Stimulated activated effector memory CD8-positive, alpha-beta T cell treated with anti-CD3 and anti-CD28 coated beads, Interleukin-12 subunit alpha, Interleukin-12 subunit beta, amount 100 ng/mL, for 72 hours (primary cell): ENCODE measurements at regions not wholly inside any gene's neighbourhood (a gene's known extent, or its start where the extent isn't known, plus 50 kb on each side); places are given as distances from the start of the nearest gene placed in this dataset.

ENCODE experiments used
- ATAC-seq: fragments of 150-1000 bp; cut with Tn5 transposase; 2 replicates; pipeline ENCODE4 v1.10.0; 2021
- DNase-seq, 2 donors: peaks; one replicate each; pipeline ENCODE4 v3.0.0; 2021 to 2022; ENCODE audit warnings: low spot score in 2 of 2
- H3K27ac Mint-ChIP-seq: one replicate; pipeline ENCODE4 v1.8.0; 2022; ENCODE audit warnings: mild to moderate bottlenecking, mixed read lengths
- H3K36me3 Mint-ChIP-seq: one replicate; pipeline ENCODE4 v1.8.0; 2022; ENCODE audit warnings: mild to moderate bottlenecking, mixed read lengths
- H3K4me1 Mint-ChIP-seq: one replicate; pipeline ENCODE4 v1.8.0; 2022; ENCODE audit warnings: mixed read lengths
- H3K4me3 Mint-ChIP-seq: one replicate; pipeline ENCODE4 v1.8.0; 2022; ENCODE audit warnings: mild to moderate bottlenecking, mixed read lengths
- H3K9me3 Mint-ChIP-seq: one replicate; pipeline ENCODE4 v1.8.0; 2022; ENCODE audit warnings: mixed read lengths

- ATAC-seq = no peak
- Mint-ChIP-seq H3K4me3 (no peak overlapping the region), H3K4me1 (no peaks in the 10 kb centered on the region), H3K36me3 (no peaks in the 10 kb centered on the region), H3K9me3 (no peaks in the 10 kb centered on the region), H3K27ac (no peak overlapping the region)
- DNase-seq = no peak
Observed at GRCh38 chr3:68290333-68290732, 635.9 kb upstream of the SUCLG2 start.

GRCh38 chr3:68288085-68288484, 633.7 kb upstream of the SUCLG2 start:
- Mint-ChIP-seq H3K27ac (no peak overlapping the region), H3K4me1 (no peaks in the 10 kb centered on the region)
- no peak for ATAC-seq

GRCh38 chr3:68287101-68287500, 632.7 kb upstream of the SUCLG2 start:
- Mint-ChIP-seq H3K4me1 (no peaks in the 10 kb centered on the region), H3K27ac (no peak overlapping the region), H3K36me3 (no peaks in the 10 kb centered on the region), H3K9me3 (no peaks in the 10 kb centered on the region), H3K4me3 (no peak overlapping the region)
- ATAC-seq = no peak
- DNase-seq = no peak

More at GRCh38 chr3:68288085-68288484, 633.7 kb upstream of the SUCLG2 start:
- no peaks in the 10 kb centered on the region for H3K36me3 Mint-ChIP-seq
- H3K9me3 Mint-ChIP-seq = no peaks in the 10 kb centered on the region
- DNase-seq = no peak
- no peak overlapping the region for H3K4me3 Mint-ChIP-seq

- DNase-seq (no peak), ATAC-seq (no peak)
- Mint-ChIP-seq H3K36me3 (no peaks in the 10 kb centered on the region), H3K4me3 (no peak overlapping the region), H3K4me1 (no peaks in the 10 kb centered on the region), H3K27ac (no peak overlapping the region), H3K9me3 (no peaks in the 10 kb centered on the region)
Observed at GRCh38 chr3:68274286-68274685, 619.9 kb upstream of the SUCLG2 start.

GRCh38 chr3:68271145-68271544, 616.7 kb upstream of the SUCLG2 start:
- H3K27ac Mint-ChIP-seq = no peak overlapping the region

GRCh38 chr3:68256635-68257223, 602.3 kb upstream of the SUCLG2 start:
- no peaks in the 10 kb centered on the region for H3K4me1 Mint-ChIP-seq
- no peak overlapping the region for H3K27ac Mint-ChIP-seq
- no peak for DNase-seq
- no peaks in the 10 kb centered on the region for H3K36me3 Mint-ChIP-seq
- no peak for ATAC-seq
- no peaks in the 10 kb centered on the region for H3K9me3 Mint-ChIP-seq
- H3K4me3 Mint-ChIP-seq = no peak overlapping the region

More at GRCh38 chr3:68271145-68271544, 616.7 kb upstream of the SUCLG2 start:
- ATAC-seq = no peak
- Mint-ChIP-seq H3K36me3 (no peaks in the 10 kb centered on the region), H3K4me1 (no peaks in the 10 kb centered on the region), H3K9me3 (no peaks in the 10 kb centered on the region), H3K4me3 (no peak overlapping the region)
- no peak for DNase-seq

GRCh38 chr3:68249265-68249664, 594.9 kb upstream of the SUCLG2 start:
- ATAC-seq (peak; percentile 96), DNase-seq (peak in 1 of 2 donors; percentile 47)
- H3K9me3 Mint-ChIP-seq = peaks cover 3% of the 10 kb centered on the region
- no peak overlapping the region for H3K27ac Mint-ChIP-seq
- H3K4me1 Mint-ChIP-seq = peaks cover 8% of the 10 kb centered on the region
- H3K4me3 Mint-ChIP-seq = no peak overlapping the region
- H3K36me3 Mint-ChIP-seq = no peaks in the 10 kb centered on the region

GRCh38 chr3:68242606-68243005, 588.2 kb upstream of the SUCLG2 start:
- Mint-ChIP-seq H3K27ac (no peak overlapping the region), H3K36me3 (no peaks in the 10 kb centered on the region), H3K4me1 (no peaks in the 10 kb centered on the region), H3K9me3 (no peaks in the 10 kb centered on the region), H3K4me3 (no peak overlapping the region)
- DNase-seq (no peak), ATAC-seq (no peak)

- Mint-ChIP-seq H3K27ac (no peak overlapping the region), H3K36me3 (no peaks in the 10 kb centered on the region), H3K4me3 (no peak overlapping the region), H3K9me3 (no peaks in the 10 kb centered on the region), H3K4me1 (no peaks in the 10 kb centered on the region)
- ATAC-seq = no peak
- no peak for DNase-seq
Observed at GRCh38 chr3:68239542-68239941, 585.1 kb upstream of the SUCLG2 start.

- Mint-ChIP-seq H3K36me3 (no peaks in the 10 kb centered on the region), H3K4me1 (no peaks in the 10 kb centered on the region), H3K9me3 (peaks cover 2% of the 10 kb centered on the region), H3K27ac (no peak overlapping the region), H3K4me3 (no peak overlapping the region)
- ATAC-seq = no peak
- no peak for DNase-seq
Observed at GRCh38 chr3:68234076-68234780, 579.8 kb upstream of the SUCLG2 start.

GRCh38 chr3:68228856-68229255, 574.4 kb upstream of the SUCLG2 start:
- H3K27ac Mint-ChIP-seq = no peak overlapping the region
- no peak for DNase-seq
- no peak overlapping the region for H3K4me3 Mint-ChIP-seq
- no peaks in the 10 kb centered on the region for H3K4me1 Mint-ChIP-seq
- H3K36me3 Mint-ChIP-seq = no peaks in the 10 kb centered on the region
- H3K9me3 Mint-ChIP-seq = no peaks in the 10 kb centered on the region
- no peak for ATAC-seq

- peak; percentile 43 for ATAC-seq
- no peak overlapping the region for H3K27ac Mint-ChIP-seq
- no peaks in the 10 kb centered on the region for H3K36me3 Mint-ChIP-seq
- no peaks in the 10 kb centered on the region for H3K9me3 Mint-ChIP-seq
- H3K4me1 Mint-ChIP-seq = peaks cover 7% of the 10 kb centered on the region
- no peak overlapping the region for H3K4me3 Mint-ChIP-seq
- no peak for DNase-seq
Observed at GRCh38 chr3:68220832-68221231, 566.4 kb upstream of the SUCLG2 start.

- no peak for DNase-seq
- no peak for ATAC-seq
- no peaks in the 10 kb centered on the region for H3K36me3 Mint-ChIP-seq
- no peak overlapping the region for H3K4me3 Mint-ChIP-seq
- no peak overlapping the region for H3K27ac Mint-ChIP-seq
- no peaks in the 10 kb centered on the region for H3K4me1 Mint-ChIP-seq
- H3K9me3 Mint-ChIP-seq = no peaks in the 10 kb centered on the region
Observed at GRCh38 chr3:68211637-68212036, 557.2 kb upstream of the SUCLG2 start.

- Mint-ChIP-seq H3K36me3 (no peaks in the 10 kb centered on the region), H3K4me3 (no peak overlapping the region)
Observed at GRCh38 chr3:68210635-68211034, 556.2 kb upstream of the SUCLG2 start.

GRCh38 chr3:68207327-68207726, 552.9 kb upstream of the SUCLG2 start:
- Mint-ChIP-seq H3K27ac (no peak overlapping the region), H3K4me3 (no peak overlapping the region), H3K36me3 (no peaks in the 10 kb centered on the region), H3K9me3 (peaks cover 9% of the 10 kb centered on the region), H3K4me1 (no peaks in the 10 kb centered on the region)
- DNase-seq (no peak), ATAC-seq (peak; percentile 83)

More at GRCh38 chr3:68210635-68211034, 556.2 kb upstream of the SUCLG2 start:
- Mint-ChIP-seq H3K4me1 (no peaks in the 10 kb centered on the region), H3K27ac (no peak overlapping the region), H3K9me3 (no peaks in the 10 kb centered on the region)
- no peak for ATAC-seq
- DNase-seq = no peak

- no peak overlapping the region for H3K4me3 Mint-ChIP-seq
- no peaks in the 10 kb centered on the region for H3K36me3 Mint-ChIP-seq
- ATAC-seq (peak; percentile 53), DNase-seq (peak in 1 of 2 donors; percentile 48)
- H3K27ac Mint-ChIP-seq = no peak overlapping the region
- peaks cover 9% of the 10 kb centered on the region for H3K9me3 Mint-ChIP-seq
- no peaks in the 10 kb centered on the region for H3K4me1 Mint-ChIP-seq
Observed at GRCh38 chr3:68206524-68207117, 552.2 kb upstream of the SUCLG2 start.
